ENCODE measurements at regions not wholly inside any gene's neighbourhood (a gene's known extent, or its start where the extent isn't known, plus 50 kb on each side); places are given as distances from the start of the nearest gene placed in this dataset.
"Not testable (repeated sequence)": the region's sequence is repeated elsewhere in the genome, so short reads cannot be mapped to it uniquely, and the experiment has no call there.

DNA sequence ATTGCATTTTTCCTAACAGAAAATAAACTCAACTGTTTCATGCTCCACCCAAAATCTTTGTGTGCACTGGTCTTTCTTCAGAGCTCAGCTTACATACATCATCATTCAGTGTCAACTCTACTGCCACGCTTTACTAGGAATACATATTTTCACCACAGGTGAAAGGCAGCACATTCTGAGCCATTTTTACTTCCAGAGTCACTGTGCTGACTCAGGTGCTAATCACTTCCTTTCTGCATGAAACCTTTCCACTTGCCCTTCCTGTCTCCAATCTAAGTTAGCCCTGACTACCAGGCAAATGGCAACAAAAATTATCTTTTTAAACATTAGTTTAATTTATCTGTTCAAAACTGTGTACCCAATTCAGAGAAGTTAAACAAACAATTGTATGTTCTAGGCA, 1041.0 kb downstream of the PRIM2 start:
- not testable (repeated sequence) for TF ChIP-seq ATF7 (IDR thresholded peaks at IDR 0.05; ENCODE audit: low read depth); ETV6 (conservative IDR thresholded peaks at IDR 0.05 in 1 of 2, IDR thresholded peaks at IDR 0.05 in 1 of 2; ENCODE audit: borderline replicate concordance in 1 of 2, low read depth in 1 of 2); TAF1 (IDR thresholded peaks at IDR 0.05; ENCODE audit: borderline replicate concordance, low read depth, low read length)
- TF ChIP-seq, protein P1, sequence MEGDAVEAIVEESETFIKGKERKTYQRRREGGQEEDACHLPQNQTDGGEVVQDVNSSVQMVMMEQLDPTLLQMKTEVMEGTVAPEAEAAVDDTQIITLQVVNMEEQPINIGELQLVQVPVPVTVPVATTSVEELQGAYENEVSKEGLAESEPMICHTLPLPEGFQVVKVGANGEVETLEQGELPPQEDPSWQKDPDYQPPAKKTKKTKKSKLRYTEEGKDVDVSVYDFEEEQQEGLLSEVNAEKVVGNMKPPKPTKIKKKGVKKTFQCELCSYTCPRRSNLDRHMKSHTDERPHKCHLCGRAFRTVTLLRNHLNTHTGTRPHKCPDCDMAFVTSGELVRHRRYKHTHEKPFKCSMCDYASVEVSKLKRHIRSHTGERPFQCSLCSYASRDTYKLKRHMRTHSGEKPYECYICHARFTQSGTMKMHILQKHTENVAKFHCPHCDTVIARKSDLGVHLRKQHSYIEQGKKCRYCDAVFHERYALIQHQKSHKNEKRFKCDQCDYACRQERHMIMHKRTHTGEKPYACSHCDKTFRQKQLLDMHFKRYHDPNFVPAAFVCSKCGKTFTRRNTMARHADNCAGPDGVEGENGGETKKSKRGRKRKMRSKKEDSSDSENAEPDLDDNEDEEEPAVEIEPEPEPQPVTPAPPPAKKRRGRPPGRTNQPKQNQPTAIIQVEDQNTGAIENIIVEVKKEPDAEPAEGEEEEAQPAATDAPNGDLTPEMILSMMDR (IDR thresholded peaks at IDR 0.05 in 2 of 3, conservative IDR thresholded peaks at IDR 0.05 in 1 of 3; ENCODE audit: control insufficient read depth in 2 of 3, extremely low read depth in 1 of 3, insufficient read depth in 1 of 3, low read depth in 3 of 3, low read length in 3 of 3) = not testable (repeated sequence)
